GM21576 (cell line): ENCODE measurements at regions not wholly inside any gene's neighbourhood (a gene's known extent, or its start where the extent isn't known, plus 50 kb on each side); places are given as distances from the start of the nearest gene placed in this dataset.

Source experiments
- ATAC-seq: cut with Tn5 transposase; IDR thresholded peaks from one replicate; pipeline ENCODE4 v1.9.1; 2021; ENCODE audit warnings: mild to moderate bottlenecking, moderate library complexity; ENCODE audit not compliant: unreplicated experiment

DNA sequence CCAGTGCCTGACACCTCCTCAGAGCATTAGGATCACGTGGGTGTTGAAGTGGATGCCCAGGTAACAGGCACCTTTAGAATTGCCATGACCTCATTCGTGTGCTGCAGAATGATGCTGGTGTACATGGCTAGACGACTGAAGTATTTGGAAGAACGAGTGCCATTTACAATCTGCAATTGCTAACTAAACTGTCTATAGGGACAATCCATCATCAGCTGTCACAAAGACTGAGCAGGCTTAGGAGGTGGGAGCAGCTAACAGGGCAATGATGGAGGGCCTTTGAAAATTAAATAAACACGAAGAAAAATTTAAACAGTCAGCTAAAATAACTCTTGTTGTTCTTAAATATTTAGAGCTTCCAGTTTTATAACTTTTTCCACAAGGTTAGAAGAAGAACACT lies 375.8 kb downstream of the GADD45G start:
- no peak for ATAC-seq

DNA sequence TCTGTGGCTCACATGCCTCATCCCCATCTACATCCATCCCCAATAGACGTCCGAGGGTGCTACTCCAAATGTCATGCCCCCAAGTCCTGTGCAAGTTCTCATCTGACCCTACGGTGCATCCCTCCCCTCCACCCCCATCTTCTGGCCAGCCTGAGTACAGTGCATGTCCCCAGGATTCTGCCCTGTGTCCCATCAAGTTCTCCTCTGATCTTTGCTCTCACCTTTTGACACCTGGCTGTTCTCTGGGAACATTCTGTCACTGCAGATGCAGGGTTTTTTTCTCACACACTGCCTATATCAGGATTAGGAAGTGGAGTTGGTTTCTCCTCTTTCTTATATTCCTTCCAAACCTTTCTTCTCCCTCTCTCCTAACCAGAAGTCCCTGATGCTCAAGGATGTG lies 377.2 kb downstream of the GADD45G start:
- no peak for ATAC-seq

DNA sequence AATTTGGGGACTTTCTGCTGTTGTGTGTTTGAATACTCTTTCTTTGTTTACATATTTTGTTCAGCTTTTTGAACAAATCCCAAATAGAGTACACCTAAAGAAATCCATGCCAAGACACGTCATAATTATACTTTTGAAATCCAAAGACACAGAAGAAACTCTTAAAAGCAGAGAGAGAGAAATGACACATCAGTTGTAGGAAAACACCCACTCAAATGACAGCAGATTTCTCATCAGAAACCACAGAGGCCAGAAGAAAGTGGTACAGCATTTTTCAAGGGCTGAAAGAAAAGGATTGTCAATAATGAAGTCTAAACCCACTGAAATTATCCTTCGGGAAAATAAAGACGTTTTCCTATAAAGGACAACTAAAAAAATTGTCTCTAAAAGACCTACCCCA lies 378.6 kb downstream of the GADD45G start:
- no peak for ATAC-seq

DNA sequence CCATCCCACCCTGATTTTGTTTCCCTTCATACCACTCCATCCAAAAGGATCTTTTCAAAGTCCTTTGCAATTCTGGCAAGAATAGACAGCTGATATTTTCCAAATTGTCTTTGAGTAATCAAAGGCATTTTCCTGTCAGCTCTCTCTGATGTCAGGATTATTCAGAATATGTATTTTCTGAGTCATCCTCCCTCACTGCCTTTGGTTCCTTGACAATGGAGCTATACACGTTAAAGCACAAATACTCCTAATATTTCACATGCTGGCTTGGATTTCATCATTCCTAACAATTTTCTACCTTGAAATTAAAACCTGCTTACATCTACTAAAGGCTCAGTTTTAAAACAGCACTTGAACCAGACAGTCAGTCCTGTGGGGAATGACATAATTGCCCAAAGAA lies 379.4 kb downstream of the GADD45G start:
- ATAC-seq, result no peak

- ATAC-seq, result no peak
These were observed 380.3 kb downstream of the GADD45G start for GRCh38 chr9:89985068-89985467.

DNA sequence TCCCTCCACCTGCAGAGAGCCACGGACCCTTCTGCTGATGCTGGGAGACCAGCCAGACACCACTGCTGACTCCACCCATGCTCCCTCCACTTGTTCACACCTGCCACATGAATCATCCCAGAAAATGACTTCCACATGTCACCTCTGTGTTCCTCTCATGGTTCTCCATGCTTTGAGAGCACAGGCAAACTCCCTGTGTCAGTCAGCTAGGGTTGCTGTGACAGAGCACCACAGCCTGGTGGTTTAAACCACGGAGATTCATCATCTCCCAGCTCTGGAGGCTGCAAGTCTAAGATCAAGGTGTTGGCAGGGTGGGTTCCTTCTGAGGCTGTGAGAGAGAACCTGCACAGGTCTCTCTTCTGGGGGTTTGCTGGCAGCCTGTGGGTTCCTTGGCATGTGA lies 381.4 kb downstream of the GADD45G start:
- ATAC-seq, result no peak

DNA sequence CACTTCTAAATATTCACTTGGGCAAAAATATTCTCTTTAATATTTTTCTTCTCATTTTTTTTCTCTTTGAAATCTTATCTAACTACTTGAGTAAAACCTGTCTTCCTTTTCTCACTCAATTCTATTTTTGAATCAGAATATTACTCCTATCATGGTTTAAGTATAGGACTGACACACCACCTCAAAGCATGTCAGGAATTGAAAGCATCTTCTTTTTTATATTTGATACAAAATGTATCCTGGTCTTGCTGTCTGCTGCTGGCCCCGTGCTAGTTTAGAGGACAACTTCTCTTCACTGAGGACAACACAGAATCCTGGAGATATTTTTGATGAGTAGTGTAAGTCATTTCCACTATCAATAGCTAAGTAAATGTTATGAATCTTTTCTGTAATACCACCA lies 383.6 kb downstream of the GADD45G start:
- ATAC-seq, result no peak

DNA sequence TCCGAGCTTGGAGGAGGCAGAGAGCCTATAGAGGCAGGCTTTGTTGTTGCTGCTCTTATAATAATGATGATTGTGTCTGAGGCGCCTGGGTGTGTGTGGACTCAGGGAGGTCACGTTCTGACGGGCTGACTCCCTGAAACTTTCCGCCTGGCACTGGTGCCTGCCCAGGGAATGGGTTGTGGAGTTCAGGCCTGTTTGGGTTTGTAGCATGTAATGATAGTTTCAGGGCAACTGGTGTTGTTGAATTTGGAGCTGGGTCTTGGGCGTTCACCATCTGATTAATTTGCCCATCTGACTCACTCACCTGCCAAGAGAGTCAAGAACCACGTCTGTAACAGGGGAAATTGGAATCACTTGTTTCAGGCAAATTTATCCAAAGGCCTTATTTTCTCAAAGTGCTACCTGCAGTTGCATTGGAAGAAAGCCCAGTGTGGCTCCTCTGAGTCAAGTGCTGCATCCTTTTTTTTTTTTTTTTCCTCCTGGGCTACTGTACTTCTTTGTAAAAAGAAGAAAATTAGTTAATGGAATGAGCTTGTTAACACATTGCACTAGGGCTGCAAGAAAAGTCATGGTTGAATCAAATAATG lies 386.5 kb downstream of the GADD45G start:
- no peak for ATAC-seq

GRCh38 chr9:89992326-89993198 lies 387.8 kb downstream of the GADD45G start:
- no peak for ATAC-seq

GRCh38 chr9:89993678-89994630 lies 389.1 kb downstream of the GADD45G start:
- ATAC-seq, result no peak

GRCh38 chr9:89994988-89995613 lies 390.3 kb downstream of the GADD45G start:
- ATAC-seq, result no peak

DNA sequence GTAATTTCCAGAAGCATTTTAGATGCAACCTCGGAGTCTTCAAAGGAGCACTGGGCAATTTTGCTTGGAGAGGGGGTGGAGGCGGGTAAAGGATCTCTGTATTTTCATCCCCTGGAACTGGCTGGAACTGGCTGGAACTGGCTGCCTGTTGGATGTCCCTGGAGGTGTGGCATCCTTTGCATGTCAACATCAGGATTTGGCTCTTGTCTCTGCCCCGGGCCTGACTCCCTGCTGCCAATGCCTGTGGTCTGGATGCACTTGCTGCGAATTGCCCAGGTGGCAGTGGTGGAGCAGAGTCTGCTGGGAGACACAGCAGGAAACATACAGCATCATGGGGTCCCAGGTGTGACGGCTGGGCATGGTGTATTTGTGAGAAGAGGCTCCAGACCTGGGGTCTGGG lies 391.3 kb downstream of the GADD45G start:
- ATAC-seq, result no peak

GRCh38 chr9:89996773-89997172 lies 392.0 kb downstream of the GADD45G start:
- no peak for ATAC-seq

DNA sequence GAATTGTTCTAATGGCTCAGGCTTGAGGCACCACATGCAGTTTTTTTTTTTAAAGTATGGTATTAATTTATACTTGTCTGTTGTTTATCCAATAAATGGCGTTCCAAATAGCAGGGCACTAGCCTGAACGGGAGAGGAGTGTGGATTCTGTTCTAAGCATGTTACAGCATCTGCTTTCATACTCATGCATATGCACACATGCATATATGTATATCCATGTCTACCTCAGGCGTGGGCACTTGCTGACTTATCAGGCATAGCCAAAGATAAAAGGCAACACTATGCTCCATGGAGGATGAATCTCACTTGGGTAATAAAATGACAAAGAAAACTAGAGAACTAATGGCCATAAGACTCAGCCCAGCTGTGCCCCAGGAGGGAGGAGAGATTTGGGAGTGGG lies 393.8 kb downstream of the GADD45G start:
- ATAC-seq, result no peak

DNA sequence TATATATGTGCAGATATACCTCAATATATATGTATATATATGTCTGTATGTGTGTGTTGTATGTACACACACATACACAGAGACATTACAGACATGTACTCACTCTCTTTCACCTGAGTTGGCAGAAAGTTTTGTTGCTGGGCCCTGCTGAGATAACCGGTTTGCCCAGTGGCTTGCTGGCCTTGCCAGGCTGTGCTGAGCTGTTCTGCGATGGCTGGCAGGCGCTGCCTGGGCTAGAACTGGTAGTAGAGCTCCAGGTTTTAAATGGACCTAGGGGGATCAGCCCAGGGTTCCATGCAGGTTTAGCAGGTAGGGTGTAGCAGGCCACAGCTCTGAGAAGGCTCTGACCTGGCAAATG lies 394.3 kb downstream of the GADD45G start:
- no peak for ATAC-seq

GRCh38 chr9:89999534-90000370 lies 394.9 kb downstream of the GADD45G start:
- ATAC-seq, result peak; percentile 88

DNA sequence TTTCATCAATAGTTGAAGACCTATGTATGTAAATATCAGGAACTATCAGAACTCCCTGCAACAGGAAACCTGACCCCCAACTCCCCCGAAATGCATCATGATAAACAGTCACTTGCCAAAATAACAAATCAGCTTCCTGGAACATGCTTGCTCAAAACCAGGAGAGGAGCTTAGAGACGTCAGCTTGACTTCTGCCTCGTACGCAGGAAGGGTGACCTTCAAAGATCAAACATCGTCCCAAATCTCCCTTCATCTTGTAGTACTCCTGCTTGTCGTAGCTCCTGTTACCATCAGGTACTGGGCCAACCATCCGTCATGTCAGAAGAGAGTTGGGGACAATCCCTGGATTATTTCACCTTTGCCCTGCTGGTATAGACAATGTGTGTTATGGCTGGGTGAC lies 396.1 kb downstream of the GADD45G start:
- no peak for ATAC-seq

GRCh38 chr9:90001747-90002146 lies 396.9 kb downstream of the GADD45G start:
- ATAC-seq, result no peak

GRCh38 chr9:90002397-90003271 lies 397.8 kb downstream of the GADD45G start:
- ATAC-seq, result no peak
